Fibroblast of skin of abdomen (primary cell): ENCODE measurements at regions not wholly inside any gene's neighbourhood (a gene's known extent, or its start where the extent isn't known, plus 50 kb on each side); places are given as distances from the start of the nearest gene placed in this dataset.
A peak's percentile ranks its signal among the peaks of the same experiment; 100 is the strongest.

Experiments
- DNase-seq: peaks from one replicate; pipeline ENCODE4 v3.0.0-alpha.2; 2013

DNA sequence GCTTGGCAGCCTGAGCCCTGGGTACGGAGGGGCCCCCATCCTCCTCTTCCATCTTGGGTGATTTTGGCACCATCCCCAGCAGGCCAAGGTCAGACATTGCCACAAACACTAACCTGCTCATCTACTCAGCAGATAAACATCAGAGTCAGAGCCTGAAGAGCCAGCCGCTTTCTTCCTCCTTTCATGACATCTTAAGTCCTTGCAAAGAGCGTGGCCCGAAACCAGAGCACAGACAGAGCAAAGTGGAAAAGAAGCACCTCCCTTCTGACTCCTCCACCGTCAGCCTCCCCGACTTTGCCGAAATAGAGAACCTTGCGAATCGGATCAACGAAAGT is 60.4 kb upstream of the RPH3AL start:
- no peak for DNase-seq

DNA sequence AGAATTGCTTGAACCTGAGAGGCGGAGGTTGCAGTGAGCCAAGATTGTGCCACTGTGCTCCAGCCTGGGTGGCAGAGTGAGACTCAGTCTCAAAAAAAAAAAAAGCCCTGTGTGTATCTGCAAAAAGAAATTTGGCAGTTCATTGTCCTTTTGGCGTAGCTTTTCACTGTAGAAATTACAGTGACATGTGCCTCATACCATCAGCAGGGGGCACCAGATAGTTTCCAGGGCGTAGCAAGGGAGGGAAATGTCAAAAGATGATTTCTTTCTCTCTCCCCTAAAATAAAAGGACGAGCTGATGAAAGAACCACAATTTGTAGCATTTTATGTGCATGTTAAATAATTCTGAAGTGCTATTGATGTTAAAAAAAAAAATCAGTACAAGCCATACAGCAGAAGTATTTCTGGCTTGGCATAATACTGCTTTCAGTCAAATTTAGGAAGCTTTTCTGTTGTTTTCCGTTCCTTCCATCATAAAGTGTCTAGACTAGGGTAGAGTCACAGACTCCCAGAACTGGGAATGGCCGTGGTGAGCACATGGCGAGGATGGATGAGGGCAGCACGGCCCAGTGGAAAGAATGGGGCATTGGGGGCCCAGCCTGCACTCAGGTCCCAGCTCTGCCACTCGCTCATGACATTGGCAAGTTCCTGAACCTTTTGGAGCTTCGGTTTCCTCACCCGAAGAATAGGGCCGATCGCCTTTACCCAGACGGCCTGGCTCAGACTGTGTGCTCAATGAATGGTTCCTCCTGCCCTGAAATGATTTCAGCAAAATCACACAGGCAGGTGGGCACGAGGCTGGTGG is 59.8 kb upstream of the RPH3AL start:
- DNase-seq, result peak; percentile 69

DNA sequence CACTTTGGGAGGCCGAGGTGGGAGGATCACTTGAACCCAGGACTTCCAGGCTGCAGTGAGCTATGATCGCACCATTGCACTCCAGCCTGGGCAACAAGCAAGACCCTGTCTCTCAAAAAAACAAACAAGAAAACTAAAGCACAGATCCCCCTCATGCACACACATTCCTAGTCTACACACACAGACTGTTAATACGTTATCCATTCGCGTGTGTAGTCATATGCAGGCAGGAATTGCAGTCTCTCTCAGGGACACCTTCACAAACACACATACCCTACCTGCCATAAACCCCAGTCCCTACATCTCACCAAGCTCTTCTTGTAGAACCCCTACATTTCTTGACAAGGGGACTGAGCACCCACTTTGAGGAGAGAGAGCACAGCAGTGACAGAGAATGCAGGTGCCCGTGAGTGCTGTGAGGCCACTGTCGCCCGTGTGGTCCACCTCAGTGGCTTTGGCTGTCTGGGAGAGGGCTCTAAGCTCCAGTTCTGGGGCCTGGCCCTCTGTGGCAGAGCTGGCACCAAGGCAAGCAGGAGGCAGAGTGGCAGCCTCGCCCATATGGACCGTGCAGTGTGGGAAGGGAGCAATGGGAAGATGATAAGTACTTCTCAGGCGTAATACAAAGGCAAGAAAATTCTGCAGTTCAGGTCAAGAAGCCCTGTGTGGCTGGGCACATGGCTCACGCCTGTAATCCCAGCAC is 59.0 kb upstream of the RPH3AL start:
- DNase-seq, result no peak

DNA sequence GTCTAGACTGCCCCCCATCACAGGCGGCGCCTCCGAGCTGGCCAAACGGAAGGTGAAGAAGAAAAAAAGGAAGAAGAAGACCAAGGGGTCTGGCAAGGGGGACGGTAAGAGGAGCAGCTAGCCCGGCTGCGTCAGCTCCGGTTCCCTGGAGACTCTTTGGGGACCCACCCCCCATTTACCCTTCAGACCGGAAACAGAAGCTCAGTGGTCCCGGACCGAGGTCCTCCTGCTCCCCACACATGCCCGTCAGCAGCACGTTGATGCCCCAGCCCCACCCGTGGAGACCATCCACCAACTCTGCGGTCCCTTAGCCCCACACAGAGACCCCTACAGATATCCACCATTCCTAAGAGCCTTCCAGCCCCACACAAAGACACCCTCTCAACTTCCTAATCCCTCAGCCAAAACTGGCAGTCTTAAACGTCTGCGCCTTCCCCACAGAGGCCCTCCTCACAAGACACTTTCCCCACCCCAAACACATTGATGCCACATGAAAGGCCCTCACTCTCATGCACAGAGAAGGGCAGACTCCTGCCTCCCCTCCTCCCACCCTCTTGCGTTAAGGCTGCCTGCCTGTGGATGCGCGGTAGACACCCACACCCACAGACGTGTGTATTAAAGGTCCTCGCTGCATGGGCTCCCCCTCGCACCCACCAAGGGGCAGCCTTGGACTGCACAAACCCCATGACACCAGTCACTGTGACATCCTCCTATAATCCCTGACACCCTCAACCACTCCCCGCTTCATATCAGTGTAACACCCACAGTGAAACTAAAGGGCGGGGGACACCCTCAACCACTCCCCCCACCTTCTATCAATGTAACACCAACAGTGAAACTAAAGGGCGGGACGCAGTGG is 58.2 kb upstream of the RPH3AL start:
- peak; percentile 29 for DNase-seq

DNA sequence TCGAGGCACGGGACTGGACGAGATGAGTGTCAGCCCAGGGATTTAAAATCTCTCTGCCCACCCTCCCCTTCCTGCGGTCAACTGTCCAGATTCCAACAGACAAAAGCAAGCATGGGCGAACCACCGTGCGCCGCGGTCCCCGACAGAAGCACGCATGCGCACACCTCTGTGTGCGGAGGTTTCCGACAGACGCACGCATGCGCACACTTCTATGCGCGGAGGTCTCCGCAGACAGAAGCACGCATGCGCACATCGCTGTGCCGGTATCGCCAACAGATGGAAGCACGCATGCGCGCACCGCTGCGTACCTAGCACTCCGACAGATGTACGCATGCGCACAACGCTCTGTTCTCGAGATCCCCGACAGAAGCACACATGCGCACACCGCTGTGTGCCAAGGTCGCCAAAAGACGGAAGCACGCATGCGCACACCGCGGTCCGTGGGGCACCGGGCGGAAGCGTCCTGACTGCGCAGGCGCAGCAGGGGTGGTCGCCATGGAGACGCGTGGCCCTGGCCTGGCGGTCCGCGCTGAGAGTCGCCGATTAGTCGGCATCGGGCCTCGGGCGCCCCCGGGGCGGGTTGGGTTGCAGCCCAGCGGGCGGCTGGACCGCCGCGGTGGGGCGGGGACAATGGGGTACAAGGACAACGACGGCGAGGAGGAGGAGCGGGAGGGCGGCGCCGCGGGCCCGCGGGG is 57.4 kb upstream of the RPH3AL start:
- peak; percentile 98 for DNase-seq

DNA sequence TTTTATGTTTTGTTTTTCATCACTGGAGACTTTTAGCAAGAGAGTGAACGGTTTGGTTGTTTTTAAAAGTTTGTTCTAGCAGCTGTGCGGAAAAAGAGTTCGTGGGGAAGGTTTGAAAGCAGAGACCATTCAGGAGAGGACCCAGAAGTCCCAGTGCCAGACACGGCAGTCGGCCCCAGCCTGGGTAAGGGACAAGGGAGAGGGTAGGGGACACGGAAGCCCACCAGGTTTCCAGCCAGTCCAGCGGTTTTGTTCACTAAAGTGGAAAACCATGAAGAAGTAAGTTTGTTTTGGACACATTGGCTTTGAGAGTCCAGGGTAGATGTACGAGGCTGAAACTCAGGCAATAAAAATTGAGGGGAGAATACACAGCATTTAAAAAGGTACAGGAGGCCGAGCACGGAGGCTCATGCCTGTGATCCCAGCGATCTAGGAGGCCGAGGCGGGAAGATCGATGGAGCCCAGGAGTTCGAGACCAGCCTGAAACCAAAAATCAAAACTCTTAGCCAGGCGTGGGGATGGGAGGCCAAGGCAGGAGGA is 56.8 kb upstream of the RPH3AL start:
- no peak for DNase-seq

DNA sequence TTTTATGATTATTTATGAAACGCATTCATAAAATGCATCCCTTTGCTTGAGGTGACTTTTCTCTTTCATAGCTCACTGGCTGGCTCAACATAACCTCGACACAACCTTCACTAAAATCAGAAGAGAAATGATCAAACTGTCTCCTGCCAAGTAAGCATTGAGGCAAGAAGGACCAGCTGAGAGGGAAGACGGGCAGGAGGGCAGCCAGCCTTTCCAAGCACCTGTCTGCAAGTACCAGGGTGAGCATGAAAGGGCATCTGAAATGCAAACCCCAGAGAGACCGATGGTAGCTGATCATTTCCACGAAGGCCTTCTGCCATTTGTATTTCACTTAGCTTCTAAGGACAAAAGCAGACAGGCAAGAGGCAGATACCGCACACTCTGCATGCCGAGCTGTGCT is 52.1 kb upstream of the RPH3AL start:
- DNase-seq, result no peak
